Stimulated activated CD4-positive, alpha-beta T cell treated with anti-CD3 and anti-CD28 coated beads, TNF-alpha, amount 100 ng/mL, for 48 hours (primary cell): ENCODE measurements at regions not wholly inside any gene's neighbourhood (a gene's known extent, or its start where the extent isn't known, plus 50 kb on each side); places are given as distances from the start of the nearest gene placed in this dataset.

Source experiments
- DNase-seq, 3 donors: peaks; one replicate each; pipeline ENCODE4 v3.0.0-alpha.2; 2020; ENCODE audit warnings: low read depth in 3 of 3

- no peak for DNase-seq
These were observed 317.0 kb upstream of the MPDZ start for GRCh38 chr9:13596383-13596970.

- DNase-seq = no peak
These were observed 311.5 kb upstream of the MPDZ start for GRCh38 chr9:13590996-13591395.

DNA sequence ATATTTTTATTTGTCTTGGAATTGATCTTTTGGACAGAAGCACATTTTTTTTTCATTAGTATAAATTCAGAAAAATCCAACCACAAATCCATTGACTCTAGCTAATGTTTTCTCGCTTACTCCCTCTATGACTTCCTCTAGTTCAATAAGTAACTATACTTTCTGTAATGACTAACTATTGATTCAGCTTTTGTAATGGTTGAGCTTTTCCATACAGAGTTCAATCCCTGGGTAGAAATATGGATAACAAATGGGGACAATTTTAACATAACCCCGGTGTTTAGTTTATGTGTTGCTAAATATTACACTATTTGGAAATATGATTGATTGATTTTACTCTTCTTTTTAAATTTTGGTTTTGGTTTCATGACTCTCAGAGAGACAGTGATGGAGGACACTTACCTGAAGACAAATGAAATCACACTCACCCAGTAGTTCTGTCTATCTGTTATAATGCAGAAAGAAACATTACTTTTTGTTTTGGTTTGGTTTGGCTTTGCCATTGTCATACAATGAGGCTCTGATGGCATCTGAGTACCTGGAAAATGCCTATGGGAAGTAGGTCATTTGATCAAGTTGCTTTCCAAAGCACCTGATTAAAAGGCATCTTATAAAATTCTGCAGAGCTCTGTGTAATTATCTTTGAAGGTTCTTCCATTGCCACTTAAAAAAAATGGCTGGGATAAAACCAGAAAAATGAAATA, 309.7 kb upstream of the MPDZ start:
- DNase-seq = no peak

- no peak for DNase-seq
These were observed 308.9 kb upstream of the MPDZ start for GRCh38 chr9:13588151-13589033.

DNA sequence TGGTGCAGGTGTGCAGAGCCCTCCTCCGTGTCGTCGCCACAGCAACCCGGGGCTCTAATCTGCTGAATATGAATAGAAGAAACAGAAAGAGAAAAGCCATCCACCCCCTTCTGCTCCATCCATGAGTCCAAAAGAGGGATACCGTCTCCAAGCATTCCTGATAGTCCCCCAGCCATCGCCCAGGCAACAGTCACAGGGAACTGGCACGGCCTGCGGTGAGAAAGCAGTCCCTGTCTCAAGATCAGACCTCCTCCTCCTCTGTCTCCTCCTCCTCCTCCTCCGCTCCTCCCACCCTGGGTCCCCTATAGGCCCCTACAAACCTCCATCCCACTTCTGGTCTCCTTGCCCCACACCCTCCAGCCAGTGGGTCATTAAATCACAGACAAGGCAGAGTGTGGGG, 308.1 kb upstream of the MPDZ start:
- DNase-seq = no peak

- no peak for DNase-seq
These were observed 307.3 kb upstream of the MPDZ start for GRCh38 chr9:13586587-13587374.

- DNase-seq = no peak
These were observed 301.3 kb upstream of the MPDZ start for GRCh38 chr9:13580760-13581159.

DNA sequence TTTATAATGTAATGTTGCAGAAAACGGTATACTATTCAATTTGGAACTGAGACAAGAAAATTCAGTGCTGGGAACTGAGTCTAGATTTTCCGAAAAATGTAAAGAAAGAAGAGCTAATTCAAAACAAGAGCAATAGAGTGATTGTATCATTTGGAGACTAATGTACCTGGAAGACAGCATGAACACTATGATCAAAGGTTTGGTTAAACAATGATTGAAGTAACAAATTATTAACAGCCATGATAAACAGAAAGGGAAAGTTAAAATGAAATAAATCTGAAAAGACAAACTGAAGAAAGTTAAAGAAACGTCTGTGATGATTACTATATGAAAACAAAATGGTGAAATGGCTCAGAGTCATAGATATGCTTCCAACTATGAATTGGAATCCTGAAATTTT, 300.6 kb upstream of the MPDZ start:
- no peak for DNase-seq

DNA sequence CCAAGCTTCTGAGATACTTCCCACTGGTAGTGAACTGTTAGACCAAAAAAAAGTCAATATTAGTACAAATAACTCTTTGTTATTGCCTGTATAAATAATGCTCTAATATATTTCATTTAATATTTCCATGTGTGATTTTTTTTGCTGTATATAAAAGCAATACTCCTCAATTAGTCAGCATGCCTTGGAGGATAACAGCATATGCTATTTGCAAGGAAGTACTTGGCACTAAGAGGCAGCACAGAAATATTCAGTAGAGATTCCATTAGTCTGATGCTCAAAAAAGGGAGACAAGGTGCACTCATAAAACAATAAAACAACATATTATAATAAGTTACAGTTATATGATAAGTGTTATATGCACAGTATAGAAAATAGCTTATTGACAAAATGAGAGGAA, 296.6 kb upstream of the MPDZ start:
- no peak for DNase-seq

- DNase-seq = no peak
These were observed 296.1 kb upstream of the MPDZ start for GRCh38 chr9:13575558-13575957.

DNA sequence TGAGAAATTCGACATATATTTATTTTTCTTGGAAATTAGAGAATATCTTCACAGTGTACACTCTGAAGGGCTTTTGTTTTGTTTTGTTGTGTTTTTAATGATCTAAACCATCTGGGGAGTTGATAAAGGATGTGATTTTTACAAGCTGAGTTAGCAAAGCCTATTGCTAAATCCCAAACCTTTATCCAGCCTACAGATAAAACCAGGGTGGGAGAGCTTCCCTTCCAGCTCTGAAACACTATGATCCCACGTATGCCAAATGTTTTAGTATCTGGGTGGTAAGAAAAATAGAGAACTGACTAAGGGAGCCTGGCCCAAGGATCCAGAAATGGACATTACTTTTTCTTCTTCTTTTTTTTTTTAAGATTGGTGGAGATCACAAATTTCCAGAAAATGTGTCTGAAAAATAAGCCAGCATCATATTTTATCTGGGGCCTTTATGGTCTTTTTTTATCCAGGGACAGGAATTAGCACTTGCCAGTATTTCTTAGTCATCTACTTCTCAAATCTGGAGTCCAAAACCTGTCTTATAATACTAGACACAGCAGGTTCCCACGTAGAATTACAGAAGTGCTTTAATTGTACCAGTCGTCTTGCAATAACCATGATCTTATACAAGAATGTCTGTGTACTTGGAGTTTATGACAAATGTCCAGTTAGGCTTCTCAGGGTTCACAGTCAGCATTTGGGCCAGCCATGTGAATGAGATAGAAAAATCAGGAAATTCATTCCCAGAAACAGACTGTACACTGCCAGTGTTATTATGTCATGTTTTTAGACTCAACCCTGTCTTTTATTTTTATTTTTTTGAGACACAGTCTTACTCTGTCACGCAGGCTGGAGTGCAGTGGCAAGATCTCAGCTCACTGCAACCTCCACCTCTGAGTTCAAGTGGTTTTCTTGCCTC, 290.8 kb upstream of the MPDZ start:
- no peak for DNase-seq

DNA sequence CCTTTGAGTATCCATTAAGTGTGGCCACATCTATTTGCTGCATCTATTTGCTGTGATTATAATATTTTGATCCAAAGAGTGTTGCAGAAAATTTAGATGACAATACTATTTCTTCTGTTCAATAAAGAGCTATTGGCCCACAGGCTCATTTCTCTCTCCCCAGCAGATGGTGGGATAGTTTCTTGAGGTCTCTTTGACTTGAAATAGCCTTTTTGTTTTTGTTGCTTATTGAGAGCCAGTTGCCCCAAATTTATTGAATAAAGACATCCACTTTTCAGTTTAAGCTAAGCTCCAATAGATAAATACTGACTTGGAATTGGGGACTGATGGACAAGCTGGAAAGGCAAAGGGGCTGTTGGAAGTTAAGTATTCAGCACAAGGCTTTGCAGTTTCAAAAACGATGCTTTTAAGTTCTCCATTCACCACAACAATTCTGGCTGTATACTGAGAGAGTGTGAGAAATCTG, 290.1 kb upstream of the MPDZ start:
- no peak for DNase-seq

- no peak for DNase-seq
These were observed 289.5 kb upstream of the MPDZ start for GRCh38 chr9:13568841-13569601.

DNA sequence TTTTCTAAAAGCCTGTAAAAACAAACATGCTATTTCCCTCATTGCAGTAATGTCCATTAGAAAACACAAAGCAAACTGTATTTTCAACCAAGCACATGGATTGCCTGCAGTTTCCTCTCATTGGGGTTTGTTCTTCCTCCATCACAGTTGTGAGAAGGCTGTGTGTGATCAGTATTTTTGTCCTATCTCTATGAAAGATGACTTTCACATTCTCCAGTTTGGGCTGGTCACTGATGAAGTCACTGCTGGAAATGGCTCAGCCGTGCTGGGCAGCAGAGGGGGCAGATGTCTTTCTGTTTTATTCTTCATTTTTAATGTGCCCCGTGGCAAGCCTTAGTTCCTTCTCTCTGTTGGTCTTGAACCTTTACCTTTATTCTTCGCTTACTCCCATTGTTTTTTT, 288.9 kb upstream of the MPDZ start:
- no peak for DNase-seq

GRCh38 chr9:13567833-13568232, 288.3 kb upstream of the MPDZ start:
- no peak for DNase-seq

DNA sequence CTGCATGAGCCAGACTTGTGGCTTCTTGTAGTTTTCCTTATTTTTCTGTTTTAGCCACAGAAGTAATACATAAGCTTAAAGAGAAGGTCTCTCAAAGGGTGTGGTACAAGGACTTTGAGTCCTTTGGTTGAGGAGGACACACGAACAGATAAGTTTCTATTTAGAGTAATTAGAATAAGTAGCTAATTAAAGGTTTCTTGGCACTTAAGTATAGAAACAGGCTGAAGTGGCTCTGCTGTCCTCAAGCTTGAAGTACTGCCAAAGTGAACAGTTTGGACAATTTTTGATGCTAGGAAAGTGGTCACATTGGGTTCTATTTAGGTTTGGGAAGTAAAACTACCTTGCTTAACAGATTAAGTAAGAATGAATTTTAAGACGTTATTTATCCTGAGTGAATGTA, 278.3 kb upstream of the MPDZ start:
- DNase-seq = no peak

DNA sequence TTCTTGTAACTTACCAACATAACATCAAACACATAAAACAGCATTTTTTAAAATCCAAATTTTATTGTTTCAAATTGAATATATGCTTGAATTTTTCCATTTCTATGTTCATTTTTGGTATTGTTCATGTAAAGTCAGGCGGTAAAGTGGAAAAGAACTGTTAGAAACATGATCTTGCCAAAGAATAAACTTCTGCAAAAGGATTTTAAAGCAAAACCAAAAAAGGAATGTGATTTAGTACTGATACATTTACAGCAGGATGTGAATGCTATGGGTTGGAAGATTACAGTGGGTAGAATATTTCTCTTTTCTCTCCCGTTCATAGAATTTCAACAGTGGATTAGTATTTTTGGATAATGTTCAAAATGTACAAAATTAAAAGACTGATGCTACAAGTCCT, 277.2 kb upstream of the MPDZ start:
- no peak for DNase-seq

DNA sequence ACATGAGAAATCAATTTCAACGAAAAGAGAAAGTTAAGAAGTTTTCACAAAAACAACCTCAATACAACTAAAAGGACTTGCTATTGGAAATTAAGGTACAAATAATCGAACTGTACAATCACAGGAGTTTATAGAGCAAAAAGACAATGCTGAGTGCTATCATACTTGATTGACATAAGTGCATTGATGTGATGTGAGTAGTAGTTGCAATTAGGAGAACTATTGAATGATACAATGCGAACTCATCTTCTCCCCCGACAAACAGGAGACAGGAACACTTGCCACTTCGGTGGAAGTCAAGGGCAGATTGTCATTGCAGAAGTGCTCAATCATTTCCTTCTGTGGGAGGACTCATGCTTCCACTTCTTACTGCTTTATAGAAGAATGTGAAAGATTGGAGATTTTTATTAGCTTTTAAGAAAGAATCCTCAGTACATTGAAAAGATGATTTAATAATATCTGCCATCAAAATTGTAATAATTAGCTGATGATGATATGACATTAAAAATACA, 276.6 kb upstream of the MPDZ start:
- DNase-seq = no peak

DNA sequence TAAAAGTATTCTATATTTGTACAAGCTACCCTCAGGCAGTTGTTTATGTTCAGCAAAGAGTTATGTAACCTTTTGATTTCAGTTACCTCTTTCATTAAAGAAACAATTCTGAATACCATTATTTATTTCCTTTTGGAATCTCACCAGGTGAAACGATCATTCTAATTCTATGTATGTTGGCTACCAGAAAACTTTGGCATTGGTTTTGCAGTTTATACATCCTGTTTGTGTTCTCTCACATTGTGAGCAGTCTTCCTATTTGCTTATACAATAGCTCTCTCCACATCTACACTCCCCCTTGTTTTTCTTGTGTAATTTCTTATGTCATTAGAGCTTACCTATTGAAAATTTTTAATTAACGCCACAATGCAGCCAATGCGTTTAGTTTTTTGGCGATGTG, 276.0 kb upstream of the MPDZ start:
- no peak for DNase-seq

GRCh38 chr9:13554626-13555025, 275.1 kb upstream of the MPDZ start:
- no peak for DNase-seq
